HEK293 (cell line): ENCODE measurements at regions not wholly inside any gene's neighbourhood (a gene's known extent, or its start where the extent isn't known, plus 50 kb on each side); places are given as distances from the start of the nearest gene placed in this dataset.

Experiments
- CTCF ChIP-seq: fragments of 450-650 bp; formaldehyde crosslinking; IDR thresholded peaks from 2 replicates; pipeline ENCODE4 v1.5.1; 2016; ENCODE audit warnings: missing biosample characterization, missing genetic modification characterization
- PBX3 ChIP-seq: sonication (generic); formaldehyde crosslinking; IDR thresholded peaks from 2 replicates; pipeline ENCODE4 v1.8.1; 2022; ENCODE audit warnings: mild to moderate bottlenecking, moderate library complexity, missing genetic modification reagents
- ZBTB11 ChIP-seq: fragments of 450-650 bp; formaldehyde crosslinking; conservative IDR thresholded peaks from 2 replicates; pipeline ENCODE4 v1.5.1; 2016; ENCODE audit warnings: low read depth, missing biosample characterization, missing genetic modification characterization
- ZBTB26 ChIP-seq: fragments of 450-650 bp; formaldehyde crosslinking; optimal IDR thresholded peaks from 2 replicates; pipeline ENCODE3; 2016; ENCODE audit warnings: missing biosample characterization, mild to moderate bottlenecking, missing genetic modification characterization
- ZBTB49 ChIP-seq: fragments of 450-650 bp; formaldehyde crosslinking; IDR thresholded peaks from 2 replicates; pipeline ENCODE4 v1.5.1; 2016; ENCODE audit warnings: missing biosample characterization, missing genetic modification characterization, low read depth
- ZNF274 ChIP-seq, 2 experiments: fragments of 200-500 bp in 1 of 2; fragments of 450-650 bp in 1 of 2; sonication (Bioruptor generic) in 1 of 2; formaldehyde crosslinking in 1 of 2; IDR thresholded peaks; 2 replicates each; pipeline versions ENCODE4 v1.5.1 to v1.6.1; 2014 to 2016; ENCODE audit warnings: borderline replicate concordance in 1 of 2, inconsistent platforms in 1 of 2, low read length in 1 of 2, missing biosample characterization in 1 of 2, missing genetic modification characterization in 1 of 2

GRCh38 chr2:200738590-200738989 is 73.1 kb upstream of the BZW1 start:
- TF ChIP-seq CTCF (tag by site-specific recombination) = no peak
- TF ChIP-seq PBX3 = no peak
- no peak for TF ChIP-seq ZBTB11
- TF ChIP-seq ZBTB26 (tag by site-specific recombination) = no peak
- no peak for TF ChIP-seq ZBTB49 (tag by site-specific recombination)
- TF ChIP-seq ZNF274 (IDR thresholded peaks at IDR 0.05; ENCODE audit: low read length) = no peak
- TF ChIP-seq ZNF274 (tag by site-specific recombination; IDR thresholded peaks at IDR 0.05; ENCODE audit: borderline replicate concordance) = no peak
